MCF 10A (cell line): ENCODE measurements at regions not wholly inside any gene's neighbourhood (a gene's known extent, or its start where the extent isn't known, plus 50 kb on each side); places are given as distances from the start of the nearest gene placed in this dataset.

Source experiments
- BruUV-seq: library from RNA; stranded (reverse); fragments of 400-500 nt; replicated peaks from 2 replicates; lab custom pipeline; 2021; lab: Mats Ljungman, UMichigan
- CTCF ChIA-PET: fragments of 300-600 bp; sonication (Branson Sonifier 250); formaldehyde crosslinking; extraction: SDS; loops from one replicate; lab custom pipeline; 2021; ENCODE audit warnings: antibody characterized with exemption, inconsistent platforms; lab: Yijun Ruan, JAX
- POLR2A ChIA-PET: fragments of 300-600, 350-650 bp; sonication (Branson Sonifier 250); formaldehyde crosslinking; extraction: SDS; loops from one replicate; lab custom pipeline; 2020; ENCODE audit warnings: antibody characterized with exemption, inconsistent platforms; lab: Yijun Ruan, JAX
- DNase-seq: peaks from one replicate; pipeline ENCODE4 v3.0.0-alpha.2; 2018; ENCODE audit not compliant: unreplicated experiment
- H3K27ac Mint-ChIP-seq: one replicate; pipeline ENCODE4 v1.8.0; 2022; ENCODE audit warnings: mild to moderate bottlenecking, low read depth, mixed read lengths; ENCODE audit not compliant: unreplicated experiment
- H3K27me3 Mint-ChIP-seq: one replicate; pipeline ENCODE4 v1.8.0; 2022; ENCODE audit warnings: mixed read lengths; ENCODE audit not compliant: insufficient read depth, unreplicated experiment
- H3K36me3 Mint-ChIP-seq: one replicate; pipeline ENCODE4 v1.8.0; 2022; ENCODE audit warnings: mild to moderate bottlenecking, moderate library complexity, mixed read lengths; ENCODE audit not compliant: insufficient read depth, unreplicated experiment
- H3K4me1 Mint-ChIP-seq: one replicate; pipeline ENCODE4 v1.8.0; 2022; ENCODE audit warnings: mixed read lengths; ENCODE audit not compliant: insufficient read depth, unreplicated experiment
- H3K4me3 Mint-ChIP-seq: one replicate; pipeline ENCODE4 v1.8.0; 2022; ENCODE audit warnings: mild to moderate bottlenecking, moderate library complexity, mixed read lengths; ENCODE audit not compliant: unreplicated experiment
- H3K9me3 Mint-ChIP-seq: one replicate; pipeline ENCODE4 v1.8.0; 2022; ENCODE audit warnings: mixed read lengths; ENCODE audit not compliant: unreplicated experiment
- CTCF ChIP-seq: fragments of 200-600 bp; IDR thresholded peaks from one replicate; pipeline ENCODE4 v1.8.0; 2022; ENCODE audit warnings: antibody characterized with exemption, mild to moderate bottlenecking; ENCODE audit not compliant: unreplicated experiment
- intact Hi-C: fragments of 100-400 bp; cut with micrococcal nuclease; formaldehyde crosslinking; loops from 2 replicates; pipeline ENCODE4 v1.14.1; 2022

- no peak overlapping the region for H3K27ac Mint-ChIP-seq
- no peak for TF ChIP-seq CTCF
- no peaks in the 10 kb centered on the region for H3K9me3 Mint-ChIP-seq
- intact Hi-C loops, result no loop called here
- H3K4me3 Mint-ChIP-seq, result no peak overlapping the region
- CTCF ChIA-PET, result no interaction called here
- no TSS peak for BruUV-seq
- H3K36me3 Mint-ChIP-seq, result no peaks in the 10 kb centered on the region
- POLR2A ChIA-PET, result interaction anchor here (0.7 kb wide), 1 partner anchor 9 kb away, joined by 3 read pairs; no protein-coding TSS in a partner anchor
- no peak for DNase-seq
- H3K27me3 Mint-ChIP-seq, result no peaks in the 10 kb centered on the region
- H3K4me1 Mint-ChIP-seq, result no peaks in the 10 kb centered on the region
Observed at GRCh38 chr3:77945320-77945719, 905.4 kb downstream of the ROBO2 start.

GRCh38 chr3:77947671-77948070 is 907.8 kb downstream of the ROBO2 start:
- no peaks in the 10 kb centered on the region for H3K9me3 Mint-ChIP-seq
- intact Hi-C loops, result no loop called here
- H3K27me3 Mint-ChIP-seq, result no peaks in the 10 kb centered on the region
- no peak overlapping the region for H3K27ac Mint-ChIP-seq
- no peak overlapping the region for H3K4me3 Mint-ChIP-seq
- no peak for TF ChIP-seq CTCF
- BruUV-seq, result no TSS peak
- no peaks in the 10 kb centered on the region for H3K36me3 Mint-ChIP-seq
- POLR2A ChIA-PET, result interaction anchor here (0.5 to 0.7 kb wide), 2 partner anchors 33 to 43 kb away, joined by 3 read pairs; no protein-coding TSS in a partner anchor
- DNase-seq, result no peak
- H3K4me1 Mint-ChIP-seq, result no peaks in the 10 kb centered on the region
- CTCF ChIA-PET, result no interaction called here

- Mint-ChIP-seq H3K9me3 (no peaks in the 10 kb centered on the region), H3K4me1 (no peaks in the 10 kb centered on the region), H3K36me3 (no peaks in the 10 kb centered on the region), H3K4me3 (no peak overlapping the region), H3K27me3 (no peaks in the 10 kb centered on the region), H3K27ac (no peak overlapping the region)
- TF ChIP-seq CTCF, result no peak
- DNase-seq, result no peak
- ChIA-PET POLR2A (no interaction called here), CTCF (no interaction called here)
- intact Hi-C loops, result no loop called here
- no TSS peak for BruUV-seq
Observed at GRCh38 chr3:77967621-77968020, 927.7 kb downstream of the ROBO2 start.

GRCh38 chr3:77976079-77976478 is 936.2 kb downstream of the ROBO2 start:
- CTCF ChIA-PET, result no interaction called here
- Mint-ChIP-seq H3K27ac (no peak overlapping the region), H3K4me1 (no peaks in the 10 kb centered on the region), H3K36me3 (no peaks in the 10 kb centered on the region), H3K9me3 (peaks cover 7% of the 10 kb centered on the region), H3K27me3 (no peaks in the 10 kb centered on the region), H3K4me3 (no peak overlapping the region)
- DNase-seq, result no peak
- BruUV-seq, result no TSS peak
- intact Hi-C loops, result loop anchor here (1.0 kb wide), 1 partner anchor 23 kb away; no protein-coding TSS in a partner anchor
- POLR2A ChIA-PET, result no interaction called here
- TF ChIP-seq CTCF, result no peak
